ENCODE measurements at regions not wholly inside any gene's neighbourhood (a gene's known extent, or its start where the extent isn't known, plus 50 kb on each side); places are given as distances from the start of the nearest gene placed in this dataset.

GRCh38 chr4:187232796-187233195 lies 509.1 kb upstream of the FAT1 start:
- H3K4me2 ChIP-seq (ENCODE audit: low read depth, low read length) = no peak overlapping the region
- no peak for TF ChIP-seq E2F1 (CRISPR knock-in tag; IDR thresholded peaks at IDR 0.05)
- TF ChIP-seq NBN (conservative IDR thresholded peaks at IDR 0.05) = no peak
- TF ChIP-seq ZNF225 (CRISPR knock-in tag; IDR thresholded peaks at IDR 0.05) = no peak
- TF ChIP-seq MTA3 (CRISPR knock-in tag; IDR thresholded peaks at IDR 0.05) = no peak
- TF ChIP-seq ZNF644 (CRISPR knock-in tag; IDR thresholded peaks at IDR 0.05; ENCODE audit: low read depth) = no peak
- no peak for TF ChIP-seq ZFAT (CRISPR knock-in tag; conservative IDR thresholded peaks at IDR 0.05)
- TF ChIP-seq ZNF772 (CRISPR knock-in tag; IDR thresholded peaks at IDR 0.05) = no peak
- TF ChIP-seq ESRRA (CRISPR knock-in tag; IDR thresholded peaks at IDR 0.05; ENCODE audit: low read depth) = no peak
- no peak for TF ChIP-seq MLX (CRISPR knock-in tag; IDR thresholded peaks at IDR 0.05)
- no peak for TF ChIP-seq ZNF773 (CRISPR knock-in tag; IDR thresholded peaks at IDR 0.05; ENCODE audit: borderline replicate concordance)
- no peak for TF ChIP-seq ZNF576 (CRISPR knock-in tag; IDR thresholded peaks at IDR 0.05)
- TF ChIP-seq GTF3A (CRISPR knock-in tag; conservative IDR thresholded peaks at IDR 0.05) = no peak
- TF ChIP-seq HNF1A (IDR thresholded peaks at IDR 0.05; ENCODE audit: low read depth) = no peak
- no peak for TF ChIP-seq HNF1A (CRISPR knock-in tag; IDR thresholded peaks at IDR 0.05; ENCODE audit: borderline replicate concordance)
- TF ChIP-seq ZBTB49 (CRISPR knock-in tag; IDR thresholded peaks at IDR 0.05; ENCODE audit: borderline replicate concordance) = no peak
- TF ChIP-seq BCL3 (CRISPR knock-in tag; IDR thresholded peaks at IDR 0.05) = no peak

More at GRCh38 chr4:187232796-187233195, 509.1 kb upstream of the FAT1 start:
- WGBS (ENCODE audit: low lambda C conversion rate) = 26% methylated on average over 2 of the region's 2 CpGs
- ChIA-PET POLR2A (no interaction called here), CTCF (ENCODE audit: low intra/inter-chr PET ratio, low total read pairs) (no interaction called here)
- no peaks in the 10 kb centered on the region for H3K79me2 ChIP-seq (ENCODE audit: insufficient read depth, low read length)
- H3K4me1 ChIP-seq (ENCODE audit: insufficient read depth, low read length) = no peaks in the 10 kb centered on the region
- H3K9ac ChIP-seq (ENCODE audit: insufficient read depth, low read depth, low read length) = no peak overlapping the region
- no peaks in the 10 kb centered on the region for H3K9me3 ChIP-seq (ENCODE audit: low read length)
- in situ Hi-C loops (cut with HindIII; ENCODE audit: extremely low pct_ligation_motif_present, low pct_unique_long_range_greater_than_20kb) = no loop called here
- no peak for ATAC-seq
- intact Hi-C loops (cut with micrococcal nuclease; ENCODE audit: unreplicated experiment) = no loop called here
- H3K27ac ChIP-seq (ENCODE audit: extremely low read length, insufficient read depth, low read length) = no peak overlapping the region
- no peaks in the 10 kb centered on the region for H4K20me1 ChIP-seq (ENCODE audit: insufficient read depth, low read length)
- FAIRE-seq = no peak
- DNase-seq (ENCODE audit: low spot score) = no peak
- H3K4me3 ChIP-seq (replicated peaks in 1 of 3; ENCODE audit: insufficient read depth in 1 of 3, low read depth in 2 of 3, low read length in 3 of 3) = no peak overlapping the region
- no peak overlapping the region for H2AFZ ChIP-seq (ENCODE audit: low read length)
- no peaks in the 10 kb centered on the region for H3K36me3 ChIP-seq (replicated peaks in 1 of 2; ENCODE audit: control insufficient read depth in 1 of 2, insufficient read depth in 2 of 2, low read length in 2 of 2)
- H3K27me3 ChIP-seq (ENCODE audit: control insufficient read depth in 1 of 2, insufficient read depth in 2 of 2, low read length in 2 of 2) = peaks cover 0 to 3% of the 10 kb centered on the region in 2 experiments; a peak in 1 of 5 replicates
- BruUV-seq (replicated peaks) = no TSS peak
